Kidney epithelial cell (primary cell): ENCODE measurements at regions not wholly inside any gene's neighbourhood (a gene's known extent, or its start where the extent isn't known, plus 50 kb on each side); places are given as distances from the start of the nearest gene placed in this dataset.
A peak's percentile ranks its signal among the peaks of the same experiment; 100 is the strongest.

Source experiments
- DNase-seq: peaks from one replicate; pipeline ENCODE4 v3.0.0-alpha.2; 2010; ENCODE audit warnings: low read depth
- H3K27me3 ChIP-seq: 2 replicates; pipeline ENCODE4 v1.6.0; 2011; ENCODE audit warnings: low read length; ENCODE audit not compliant: control insufficient read depth, insufficient read depth
- H3K36me3 ChIP-seq: 2 replicates; pipeline ENCODE4 v1.5.1; 2011; ENCODE audit warnings: low read length; ENCODE audit not compliant: control insufficient read depth, insufficient read depth
- H3K4me3 ChIP-seq: 2 replicates; pipeline ENCODE4 v1.5.1; 2011; ENCODE audit warnings: low read depth, mild to moderate bottlenecking, control low read depth, low read length
- TF ChIP-seq, protein P1 (sequence below): IDR thresholded peaks from 2 replicates; pipeline ENCODE4 v1.5.1; 2011; ENCODE audit warnings: mild to moderate bottlenecking, moderate library complexity, low read length, control low read depth, inconsistent platforms; ENCODE audit not compliant: insufficient read depth, poor library complexity, severe bottlenecking

DNA sequence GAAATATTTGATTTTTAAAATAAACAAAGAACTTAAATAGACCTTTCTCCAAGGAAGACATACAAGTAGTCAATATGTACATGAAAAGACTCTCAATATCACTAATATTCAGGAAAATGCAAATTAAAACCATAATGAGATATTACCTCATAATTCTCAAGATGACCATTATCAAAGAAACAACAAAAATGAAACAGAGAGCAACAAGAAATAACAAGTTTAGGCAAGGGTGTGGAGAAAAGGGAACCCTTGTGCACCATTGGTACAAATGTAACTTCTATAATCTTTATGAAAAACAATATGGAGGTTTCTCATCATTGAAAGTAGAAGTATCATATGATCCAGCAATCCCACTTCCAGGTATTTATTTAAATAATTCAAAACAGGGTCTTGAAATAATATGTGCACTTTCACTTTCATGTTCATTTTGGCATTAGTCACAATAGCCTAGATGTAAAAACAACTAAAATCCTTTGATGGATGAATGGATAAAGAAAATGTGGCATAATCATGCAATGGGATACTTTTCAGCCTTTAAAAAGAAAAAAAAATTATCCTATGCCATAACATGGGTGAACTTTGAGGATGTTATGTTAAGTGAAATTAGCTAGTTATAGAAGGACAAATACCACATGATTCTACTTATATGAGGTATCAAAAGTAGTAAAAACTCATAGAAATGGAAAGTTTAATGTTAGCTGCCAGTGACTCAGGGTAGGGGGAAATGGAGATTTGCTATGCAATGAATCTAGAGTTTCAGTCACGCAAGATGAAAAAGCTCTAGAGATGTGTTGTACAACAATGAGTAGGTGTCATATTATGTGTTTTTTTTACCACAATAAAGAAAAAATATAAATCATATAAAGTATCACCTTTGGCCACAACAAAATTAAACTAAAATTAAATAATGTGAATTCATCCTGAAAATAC lies 114.5 kb upstream of the LYPLAL1 start:
- TF ChIP-seq, protein P1, sequence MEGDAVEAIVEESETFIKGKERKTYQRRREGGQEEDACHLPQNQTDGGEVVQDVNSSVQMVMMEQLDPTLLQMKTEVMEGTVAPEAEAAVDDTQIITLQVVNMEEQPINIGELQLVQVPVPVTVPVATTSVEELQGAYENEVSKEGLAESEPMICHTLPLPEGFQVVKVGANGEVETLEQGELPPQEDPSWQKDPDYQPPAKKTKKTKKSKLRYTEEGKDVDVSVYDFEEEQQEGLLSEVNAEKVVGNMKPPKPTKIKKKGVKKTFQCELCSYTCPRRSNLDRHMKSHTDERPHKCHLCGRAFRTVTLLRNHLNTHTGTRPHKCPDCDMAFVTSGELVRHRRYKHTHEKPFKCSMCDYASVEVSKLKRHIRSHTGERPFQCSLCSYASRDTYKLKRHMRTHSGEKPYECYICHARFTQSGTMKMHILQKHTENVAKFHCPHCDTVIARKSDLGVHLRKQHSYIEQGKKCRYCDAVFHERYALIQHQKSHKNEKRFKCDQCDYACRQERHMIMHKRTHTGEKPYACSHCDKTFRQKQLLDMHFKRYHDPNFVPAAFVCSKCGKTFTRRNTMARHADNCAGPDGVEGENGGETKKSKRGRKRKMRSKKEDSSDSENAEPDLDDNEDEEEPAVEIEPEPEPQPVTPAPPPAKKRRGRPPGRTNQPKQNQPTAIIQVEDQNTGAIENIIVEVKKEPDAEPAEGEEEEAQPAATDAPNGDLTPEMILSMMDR = no peak
- Histone ChIP-seq H3K36me3 (no peaks in the 10 kb centered on the region), H3K4me3 (no peak overlapping the region), H3K27me3 (no peaks in the 10 kb centered on the region)
- no peak for DNase-seq

DNA sequence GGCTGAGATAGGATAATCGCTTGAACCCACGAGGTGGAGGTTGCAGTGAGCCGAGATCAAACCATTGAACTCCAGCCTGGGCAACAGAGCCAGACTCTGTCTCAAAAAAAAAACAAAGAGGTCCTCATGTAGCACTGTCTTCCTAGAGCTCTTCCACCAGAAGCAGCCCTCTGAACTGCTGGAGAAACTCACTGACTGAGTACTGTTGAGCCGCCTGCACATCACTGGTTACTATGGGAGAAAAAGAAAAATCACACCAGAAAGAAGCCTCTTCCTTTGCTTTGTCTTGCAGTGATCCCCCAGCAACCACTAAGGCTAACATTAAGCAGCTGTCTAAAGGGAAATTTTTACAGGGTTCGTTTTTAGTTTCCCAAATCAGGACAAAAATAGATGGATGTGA lies 112.9 kb upstream of the LYPLAL1 start:
- H3K36me3 ChIP-seq = no peaks in the 10 kb centered on the region
- DNase-seq = no peak
- no peak overlapping the region for H3K4me3 ChIP-seq
- TF ChIP-seq, protein P1 = no peak
- H3K27me3 ChIP-seq = no peaks in the 10 kb centered on the region

DNA sequence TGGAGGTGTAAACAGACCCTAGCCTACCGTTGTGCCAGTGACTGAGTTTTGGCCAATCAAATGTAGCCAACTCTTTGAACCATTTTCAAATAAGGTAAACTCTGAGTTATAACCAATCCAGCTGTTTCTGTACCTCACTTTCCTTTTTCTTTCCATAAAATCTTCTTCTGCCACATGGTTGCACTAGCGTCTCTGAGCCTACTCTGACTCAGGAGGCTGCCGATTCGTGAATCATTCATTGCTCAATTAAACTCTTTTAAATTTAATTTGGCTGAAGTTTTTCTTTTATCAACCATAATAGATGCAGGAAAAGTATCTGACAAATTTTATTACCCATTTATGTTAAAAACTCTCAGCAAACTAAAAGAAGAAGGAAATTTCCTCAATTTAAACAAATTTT lies 111.5 kb upstream of the LYPLAL1 start:
- no peak for DNase-seq

DNA sequence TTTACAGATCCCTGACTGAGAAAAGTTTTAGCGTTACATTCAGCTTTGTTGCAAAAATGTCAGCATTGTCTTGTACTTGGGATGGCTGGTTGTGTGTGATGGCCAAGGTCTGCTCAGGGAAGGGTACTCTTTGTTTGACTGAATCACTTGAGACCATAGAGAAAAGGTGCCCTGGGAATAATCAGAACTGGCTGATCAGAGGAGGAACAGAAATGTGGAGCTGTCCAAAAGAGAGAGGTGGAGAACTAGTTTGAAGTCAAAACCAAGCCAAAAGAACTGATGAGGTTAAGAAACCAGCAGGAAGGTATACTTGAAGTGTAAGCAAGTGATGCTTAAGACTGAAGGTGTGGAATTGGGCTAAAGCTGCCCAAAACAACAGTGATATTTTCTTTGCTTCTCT lies 107.6 kb upstream of the LYPLAL1 start:
- no peak overlapping the region for H3K4me3 ChIP-seq
- no peaks in the 10 kb centered on the region for H3K27me3 ChIP-seq
- H3K36me3 ChIP-seq = no peaks in the 10 kb centered on the region
- TF ChIP-seq, protein P1 = no peak
- DNase-seq = no peak

More for the DNA sequence above, 111.5 kb upstream of the LYPLAL1 start:
- Histone ChIP-seq H3K4me3 (no peak overlapping the region), H3K27me3 (no peaks in the 10 kb centered on the region), H3K36me3 (no peaks in the 10 kb centered on the region)
- TF ChIP-seq, protein P1 = no peak

DNA sequence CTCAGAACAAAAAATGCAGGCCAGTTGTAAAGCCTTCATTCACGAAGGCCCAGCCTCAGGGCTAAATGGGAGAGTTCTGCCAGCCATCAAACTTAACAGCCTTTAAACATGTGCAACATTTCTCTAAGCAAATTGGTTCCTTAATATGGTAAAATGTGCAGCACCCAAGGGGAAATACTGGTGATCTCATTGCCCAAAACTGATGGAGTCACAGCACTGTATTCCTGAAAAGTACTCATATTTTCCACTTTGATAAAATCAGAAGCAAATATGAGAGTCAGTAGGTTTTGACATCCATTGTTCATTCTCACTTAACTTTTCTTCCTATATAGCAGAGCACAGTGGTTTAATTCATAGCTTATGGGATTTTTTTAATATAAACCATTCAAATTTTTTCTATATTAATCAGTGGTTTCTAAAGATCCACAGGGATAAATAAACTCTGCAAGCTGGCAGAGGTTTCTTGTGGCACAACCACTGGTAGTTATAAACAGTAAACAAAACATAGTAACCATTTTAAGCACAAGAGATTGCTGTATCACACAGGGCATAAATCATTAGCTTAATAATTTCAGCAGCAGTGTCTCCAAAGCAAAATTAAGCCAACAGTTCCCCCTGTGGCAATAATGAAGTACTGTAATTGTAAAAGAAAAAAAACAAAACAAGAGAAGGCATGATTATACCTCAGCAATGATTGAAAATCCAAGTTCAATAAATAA lies 106.9 kb upstream of the LYPLAL1 start:
- Histone ChIP-seq H3K36me3 (no peaks in the 10 kb centered on the region), H3K27me3 (no peaks in the 10 kb centered on the region), H3K4me3 (no peak overlapping the region)
- TF ChIP-seq, protein P1 = peak; percentile 32
- DNase-seq = no peak
